ENCODE measurements at regions not wholly inside any gene's neighbourhood (a gene's known extent, or its start where the extent isn't known, plus 50 kb on each side); places are given as distances from the start of the nearest gene placed in this dataset.

DNA sequence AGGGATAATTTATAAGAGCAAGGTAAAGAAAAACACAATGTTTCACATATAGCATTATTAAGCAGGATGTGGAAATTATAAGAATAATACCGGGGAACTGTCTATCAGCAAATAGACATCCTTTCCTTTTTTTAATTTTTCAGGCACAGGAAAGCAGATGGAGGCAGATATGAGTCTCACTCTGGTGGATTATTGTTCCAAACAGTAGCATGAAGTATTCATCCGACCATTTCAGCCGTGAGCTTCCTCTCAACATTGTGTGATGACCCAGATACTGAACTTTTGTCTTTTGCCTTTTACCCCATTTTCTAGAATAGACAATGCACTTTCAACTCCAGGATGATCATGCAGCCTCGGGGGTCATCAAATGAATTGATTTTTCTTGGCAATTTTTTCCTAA lies 599.8 kb downstream of the ADGRL2 start:
- RAD21 ChIA-PET (ENCODE audit: unreplicated experiment), result interaction anchor here (1.6 kb wide), 1 partner anchor 176 kb away, joined by 4 read pairs; no protein-coding TSS in a partner anchor
- in situ Hi-C loops (cut with MboI), result no loop called here
- Histone ChIP-seq H3K36me3 (ENCODE audit: control insufficient read depth in 2 of 2, insufficient read depth in 2 of 2, low read length in 1 of 2) (no peaks in the 10 kb centered on the region), H3K79me2 (ENCODE audit: control insufficient read depth, insufficient read depth, low read length) (no peaks in the 10 kb centered on the region), H3K27ac (ENCODE audit: control insufficient read depth, insufficient read depth) (no peak overlapping the region), H3K9ac (ENCODE audit: control insufficient read depth, insufficient read depth, low read length) (no peak overlapping the region), H3K9me3 (replicated peaks; ENCODE audit: control insufficient read depth, insufficient read depth, low read length) (no peaks in the 10 kb centered on the region), H3K4me3 (no peak overlapping the region), H4K20me1 (ENCODE audit: control insufficient read depth, insufficient read depth) (no peaks in the 10 kb centered on the region), H3K4me2 (ENCODE audit: control insufficient read depth, insufficient read depth) (no peak overlapping the region), H2AFZ (ENCODE audit: control insufficient read depth, low read depth, low read length) (no peak overlapping the region), H3K4me1 (ENCODE audit: control insufficient read depth, insufficient read depth, low read length) (no peaks in the 10 kb centered on the region), H3K27me3 (replicated peaks in 1 of 2; ENCODE audit: control insufficient read depth in 2 of 2, insufficient read depth in 2 of 2, low read length in 1 of 2) (no peaks in the 10 kb centered on the region)
- SMC1A ChIA-PET (ENCODE audit: uncharacterized antibody, unreplicated experiment), result interaction anchor here (1.4 to 1.5 kb wide), 2 partner anchors 12 to 24 kb away, joined by 4 to 5 read pairs; no protein-coding TSS in a partner anchor
- FAIRE-seq (no peak), ATAC-seq (no peak), DNase-seq (ENCODE audit: low read depth, low spot score) (no peak)
- 8% methylated on average over 4 of the region's 4 CpGs for WGBS (ENCODE audit: insufficient coverage, insufficient replicate concordance, low lambda C conversion rate, missing lambda C conversion rate)
- CTCF ChIA-PET, result interaction anchor here (0.6 kb wide), 1 partner anchor 365 kb away, joined by 4 read pairs; no protein-coding TSS in a partner anchor
- intact Hi-C loops (cut with micrococcal nuclease; ENCODE audit: unreplicated experiment), result no loop called here
- TF ChIP-seq, protein P1, sequence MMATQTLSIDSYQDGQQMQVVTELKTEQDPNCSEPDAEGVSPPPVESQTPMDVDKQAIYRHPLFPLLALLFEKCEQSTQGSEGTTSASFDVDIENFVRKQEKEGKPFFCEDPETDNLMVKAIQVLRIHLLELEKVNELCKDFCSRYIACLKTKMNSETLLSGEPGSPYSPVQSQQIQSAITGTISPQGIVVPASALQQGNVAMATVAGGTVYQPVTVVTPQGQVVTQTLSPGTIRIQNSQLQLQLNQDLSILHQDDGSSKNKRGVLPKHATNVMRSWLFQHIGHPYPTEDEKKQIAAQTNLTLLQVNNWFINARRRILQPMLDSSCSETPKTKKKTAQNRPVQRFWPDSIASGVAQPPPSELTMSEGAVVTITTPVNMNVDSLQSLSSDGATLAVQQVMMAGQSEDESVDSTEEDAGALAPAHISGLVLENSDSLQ (IDR thresholded peaks at IDR 0.05), result no peak
- TF ChIP-seq EZH2 (IDR thresholded peaks at IDR 0.05; ENCODE audit: borderline replicate concordance, control insufficient read depth, low read depth, low read length) (no peak), FOS (IDR thresholded peaks at IDR 0.05; ENCODE audit: borderline replicate concordance, extremely low read depth, insufficient read length) (no peak), PML (IDR thresholded peaks at IDR 0.05; ENCODE audit: low read length) (no peak), IKZF1 (conservative IDR thresholded peaks at IDR 0.05) (no peak), NFYA (IDR thresholded peaks at IDR 0.05; ENCODE audit: borderline replicate concordance, low read depth, low read length) (no peak)
- TF ChIP-seq, protein P2, sequence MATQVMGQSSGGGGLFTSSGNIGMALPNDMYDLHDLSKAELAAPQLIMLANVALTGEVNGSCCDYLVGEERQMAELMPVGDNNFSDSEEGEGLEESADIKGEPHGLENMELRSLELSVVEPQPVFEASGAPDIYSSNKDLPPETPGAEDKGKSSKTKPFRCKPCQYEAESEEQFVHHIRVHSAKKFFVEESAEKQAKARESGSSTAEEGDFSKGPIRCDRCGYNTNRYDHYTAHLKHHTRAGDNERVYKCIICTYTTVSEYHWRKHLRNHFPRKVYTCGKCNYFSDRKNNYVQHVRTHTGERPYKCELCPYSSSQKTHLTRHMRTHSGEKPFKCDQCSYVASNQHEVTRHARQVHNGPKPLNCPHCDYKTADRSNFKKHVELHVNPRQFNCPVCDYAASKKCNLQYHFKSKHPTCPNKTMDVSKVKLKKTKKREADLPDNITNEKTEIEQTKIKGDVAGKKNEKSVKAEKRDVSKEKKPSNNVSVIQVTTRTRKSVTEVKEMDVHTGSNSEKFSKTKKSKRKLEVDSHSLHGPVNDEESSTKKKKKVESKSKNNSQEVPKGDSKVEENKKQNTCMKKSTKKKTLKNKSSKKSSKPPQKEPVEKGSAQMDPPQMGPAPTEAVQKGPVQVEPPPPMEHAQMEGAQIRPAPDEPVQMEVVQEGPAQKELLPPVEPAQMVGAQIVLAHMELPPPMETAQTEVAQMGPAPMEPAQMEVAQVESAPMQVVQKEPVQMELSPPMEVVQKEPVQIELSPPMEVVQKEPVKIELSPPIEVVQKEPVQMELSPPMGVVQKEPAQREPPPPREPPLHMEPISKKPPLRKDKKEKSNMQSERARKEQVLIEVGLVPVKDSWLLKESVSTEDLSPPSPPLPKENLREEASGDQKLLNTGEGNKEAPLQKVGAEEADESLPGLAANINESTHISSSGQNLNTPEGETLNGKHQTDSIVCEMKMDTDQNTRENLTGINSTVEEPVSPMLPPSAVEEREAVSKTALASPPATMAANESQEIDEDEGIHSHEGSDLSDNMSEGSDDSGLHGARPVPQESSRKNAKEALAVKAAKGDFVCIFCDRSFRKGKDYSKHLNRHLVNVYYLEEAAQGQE (IDR thresholded peaks at IDR 0.05; ENCODE audit: low read depth, low read length), result no peak
- POLR2A ChIA-PET, result no interaction called here
- no TSS peak for BruUV-seq (replicated peaks)
